OCI-LY1 (cell line): ENCODE measurements at regions not wholly inside any gene's neighbourhood (a gene's known extent, or its start where the extent isn't known, plus 50 kb on each side); places are given as distances from the start of the nearest gene placed in this dataset.

Experiments
- H2AFZ ChIP-seq: fragments of 200-600 bp; sonication (generic), shearing (Covaris generic); 2 replicates; pipeline ENCODE4 v1.6.0; 2014; ENCODE audit warnings: antibody characterized with exemption, mild to moderate bottlenecking, low read length
- H3F3A ChIP-seq: fragments of 200-600 bp; sonication (generic), shearing (Covaris generic); 2 replicates; pipeline ENCODE4 v1.6.0; 2014; ENCODE audit warnings: mild to moderate bottlenecking, antibody characterized with exemption, low read length, moderate library complexity; ENCODE audit not compliant: insufficient read depth
- H3K27ac ChIP-seq: fragments of 200-600 bp; sonication (generic); 2 replicates; pipeline ENCODE4 v1.5.1; 2014; ENCODE audit warnings: low read length, mixed run types, mild to moderate bottlenecking, low read depth; ENCODE audit not compliant: poor library complexity, severe bottlenecking
- H3K27me3 ChIP-seq: fragments of 200-600 bp; sonication (generic); 2 replicates; pipeline ENCODE4 v1.6.0; 2014; ENCODE audit warnings: antibody characterized with exemption, mild to moderate bottlenecking, low read length, moderate library complexity; ENCODE audit not compliant: insufficient read depth
- H3K36me3 ChIP-seq: fragments of 200-600 bp; sonication (generic); 2 replicates; pipeline ENCODE4 v1.6.1; 2014; ENCODE audit warnings: mild to moderate bottlenecking, antibody characterized with exemption, low read length, moderate library complexity, mixed read lengths; ENCODE audit not compliant: insufficient read depth
- H3K4me1 ChIP-seq: fragments of 200-600 bp; sonication (generic); 2 replicates; pipeline ENCODE4 v1.5.1; 2014; ENCODE audit warnings: mild to moderate bottlenecking, low read length, moderate library complexity; ENCODE audit not compliant: insufficient read depth, severe bottlenecking
- H3K4me2 ChIP-seq: fragments of 200-600 bp; sonication (generic), shearing (Covaris generic); 2 replicates; pipeline ENCODE4 v1.6.1; 2014; ENCODE audit warnings: low read length
- H3K4me3 ChIP-seq: fragments of 200-600 bp; sonication (generic); 2 replicates; pipeline ENCODE4 v1.5.1; 2014; ENCODE audit warnings: low read length, low read depth, mild to moderate bottlenecking, mixed read lengths; ENCODE audit not compliant: poor library complexity, severe bottlenecking
- H3K79me2 ChIP-seq: fragments of 200-600 bp; shearing (Covaris generic); 2 replicates; pipeline ENCODE4 v1.6.1; 2016; ENCODE audit warnings: mixed run types, low read length, mixed read lengths; ENCODE audit not compliant: insufficient read depth
- H3K9ac ChIP-seq: fragments of 200-600 bp; sonication (generic), shearing (Covaris generic); 2 replicates; pipeline ENCODE4 v1.6.1; 2014; ENCODE audit warnings: mild to moderate bottlenecking, low read length, mixed read lengths
- H3K9me2 ChIP-seq: fragments of 200-600 bp; sonication (generic), shearing (Covaris generic); 2 replicates; pipeline ENCODE4 v1.6.1; 2014; ENCODE audit warnings: low read depth, mild to moderate bottlenecking, low read length, mixed read lengths
- H3K9me3 ChIP-seq: fragments of 200-600 bp; shearing (Covaris generic); 2 replicates; pipeline ENCODE4 v1.6.1; 2014; ENCODE audit warnings: low read length, mixed read lengths
- H4K20me1 ChIP-seq: fragments of 200-600 bp; sonication (generic), shearing (Covaris generic); 2 replicates; pipeline ENCODE4 v1.6.0; 2016; ENCODE audit warnings: mild to moderate bottlenecking, low read length; ENCODE audit not compliant: insufficient read depth
- EZH2 ChIP-seq: fragments of 200-600 bp; sonication (generic), shearing (Covaris generic); IDR thresholded peaks from 2 replicates; pipeline ENCODE4 v1.8.0; 2017; ENCODE audit warnings: borderline replicate concordance, mixed run types, mild to moderate bottlenecking, antibody characterized with exemption, low read length, moderate library complexity, mixed read lengths
- TF ChIP-seq, protein P1 (sequence below): fragments of 200-600 bp; sonication (generic), shearing (Covaris generic); IDR thresholded peaks from 2 replicates; pipeline ENCODE4 v1.5.1; 2017; ENCODE audit warnings: mild to moderate bottlenecking, antibody characterized with exemption, low read length, moderate library complexity, mixed read lengths

DNA sequence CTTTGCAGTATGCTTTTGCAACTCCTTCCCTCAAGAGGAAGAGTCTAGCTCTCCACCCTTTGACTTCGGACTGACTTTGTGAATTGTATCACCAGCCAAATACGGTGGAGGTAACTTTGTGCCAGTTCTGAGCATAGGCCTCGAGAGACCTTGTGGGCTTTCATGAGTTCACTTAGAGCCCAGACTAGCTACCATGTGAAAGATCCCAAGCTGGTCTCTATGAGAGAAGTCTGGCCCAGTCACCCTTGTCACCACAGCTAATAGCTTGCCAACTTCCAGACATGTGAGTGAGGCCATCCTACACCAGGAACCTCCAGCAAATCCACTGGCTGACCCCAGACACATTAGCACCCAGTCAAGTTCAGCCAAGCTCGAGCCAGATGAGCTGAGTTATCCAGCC is 72.2 kb upstream of the EXOC4 start:
- no peaks in the 10 kb centered on the region for H3K27me3 ChIP-seq
- H3K9ac ChIP-seq = no peak overlapping the region
- H2AFZ ChIP-seq = no peak overlapping the region
- H3F3A ChIP-seq = no peaks in the 10 kb centered on the region
- no peak overlapping the region for H3K4me3 ChIP-seq
- no peaks in the 10 kb centered on the region for H3K4me1 ChIP-seq
- H3K27ac ChIP-seq = no peak overlapping the region
- no peaks in the 10 kb centered on the region for H3K9me2 ChIP-seq
- TF ChIP-seq, protein P1, sequence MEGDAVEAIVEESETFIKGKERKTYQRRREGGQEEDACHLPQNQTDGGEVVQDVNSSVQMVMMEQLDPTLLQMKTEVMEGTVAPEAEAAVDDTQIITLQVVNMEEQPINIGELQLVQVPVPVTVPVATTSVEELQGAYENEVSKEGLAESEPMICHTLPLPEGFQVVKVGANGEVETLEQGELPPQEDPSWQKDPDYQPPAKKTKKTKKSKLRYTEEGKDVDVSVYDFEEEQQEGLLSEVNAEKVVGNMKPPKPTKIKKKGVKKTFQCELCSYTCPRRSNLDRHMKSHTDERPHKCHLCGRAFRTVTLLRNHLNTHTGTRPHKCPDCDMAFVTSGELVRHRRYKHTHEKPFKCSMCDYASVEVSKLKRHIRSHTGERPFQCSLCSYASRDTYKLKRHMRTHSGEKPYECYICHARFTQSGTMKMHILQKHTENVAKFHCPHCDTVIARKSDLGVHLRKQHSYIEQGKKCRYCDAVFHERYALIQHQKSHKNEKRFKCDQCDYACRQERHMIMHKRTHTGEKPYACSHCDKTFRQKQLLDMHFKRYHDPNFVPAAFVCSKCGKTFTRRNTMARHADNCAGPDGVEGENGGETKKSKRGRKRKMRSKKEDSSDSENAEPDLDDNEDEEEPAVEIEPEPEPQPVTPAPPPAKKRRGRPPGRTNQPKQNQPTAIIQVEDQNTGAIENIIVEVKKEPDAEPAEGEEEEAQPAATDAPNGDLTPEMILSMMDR = no peak
- TF ChIP-seq EZH2 = no peak
- H4K20me1 ChIP-seq = no peaks in the 10 kb centered on the region
- no peaks in the 10 kb centered on the region for H3K9me3 ChIP-seq
- no peak overlapping the region for H3K4me2 ChIP-seq
- no peaks in the 10 kb centered on the region for H3K36me3 ChIP-seq
- no peaks in the 10 kb centered on the region for H3K79me2 ChIP-seq

DNA sequence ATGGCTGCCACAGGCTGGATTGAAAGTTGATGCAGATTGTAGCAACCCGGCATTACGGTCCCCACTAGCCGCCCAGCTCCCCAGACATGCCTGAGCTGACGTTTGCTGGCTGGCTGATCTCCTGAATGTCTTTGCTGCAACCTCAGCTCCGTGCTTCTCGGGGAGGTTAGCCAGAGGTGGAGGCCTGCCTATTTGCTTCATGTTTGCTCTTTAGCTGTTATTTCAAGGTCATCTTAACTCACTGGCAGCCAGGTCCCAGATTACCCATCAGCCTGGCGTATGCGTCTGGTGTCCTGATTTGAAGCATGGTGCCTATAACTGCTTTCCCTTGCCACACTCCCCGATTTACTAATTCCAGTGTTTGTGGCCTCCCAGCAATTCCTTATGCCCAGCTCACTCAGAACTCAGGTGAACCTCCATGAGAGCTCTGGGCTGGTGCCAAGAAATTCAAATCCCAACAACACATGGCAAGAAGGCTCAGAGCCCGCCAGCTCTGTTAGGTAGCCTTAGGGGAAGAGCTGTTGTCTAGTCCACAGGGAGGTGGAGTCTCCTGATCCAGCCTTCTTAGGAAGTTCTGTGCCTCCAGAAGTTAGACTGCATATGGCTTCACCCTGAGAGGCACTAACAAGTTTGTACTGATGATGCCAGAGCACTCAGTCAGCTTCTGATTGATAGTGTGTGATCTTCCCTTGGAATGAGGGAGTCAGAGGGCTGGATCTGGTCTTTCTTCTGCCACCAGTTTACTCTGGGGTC is 69.7 kb upstream of the EXOC4 start:
- Histone ChIP-seq H3K4me1 (no peaks in the 10 kb centered on the region), H3K27me3 (no peaks in the 10 kb centered on the region), H3K36me3 (no peaks in the 10 kb centered on the region), H3K9me3 (no peaks in the 10 kb centered on the region), H3K27ac (no peak overlapping the region), H3F3A (no peaks in the 10 kb centered on the region), H3K4me3 (no peak overlapping the region), H3K9me2 (no peaks in the 10 kb centered on the region), H3K9ac (no peak overlapping the region), H3K4me2 (no peak overlapping the region), H3K79me2 (no peaks in the 10 kb centered on the region), H2AFZ (no peak overlapping the region), H4K20me1 (no peaks in the 10 kb centered on the region)
- TF ChIP-seq, protein P1 = no peak
- no peak for TF ChIP-seq EZH2

DNA sequence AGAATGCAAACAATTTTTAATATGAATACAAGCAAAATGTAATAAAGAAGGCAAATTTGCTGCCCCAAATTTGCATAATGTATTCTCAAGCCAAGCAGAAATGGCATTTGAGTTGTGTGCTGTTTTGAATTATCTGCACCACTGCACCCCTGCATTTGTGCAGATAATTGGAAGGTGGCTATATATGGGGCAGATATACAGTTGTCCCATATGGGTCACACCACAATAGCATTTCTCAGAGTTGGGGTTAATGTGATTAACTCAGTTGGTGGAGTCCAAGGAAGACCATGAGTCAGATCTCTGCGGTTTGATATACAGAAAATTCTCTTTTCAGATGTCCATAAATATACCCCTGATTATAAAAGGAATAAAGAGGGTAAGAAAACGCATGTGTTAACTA is 68.9 kb upstream of the EXOC4 start:
- H3K9me3 ChIP-seq = no peaks in the 10 kb centered on the region
- no peak overlapping the region for H3K27ac ChIP-seq
- no peak overlapping the region for H3K4me2 ChIP-seq
- H4K20me1 ChIP-seq = no peaks in the 10 kb centered on the region
- no peaks in the 10 kb centered on the region for H3K79me2 ChIP-seq
- no peaks in the 10 kb centered on the region for H3K9me2 ChIP-seq
- no peak for TF ChIP-seq EZH2
- TF ChIP-seq, protein P1 = no peak
- H2AFZ ChIP-seq = no peak overlapping the region
- no peak overlapping the region for H3K4me3 ChIP-seq
- no peaks in the 10 kb centered on the region for H3K36me3 ChIP-seq
- no peak overlapping the region for H3K9ac ChIP-seq
- no peaks in the 10 kb centered on the region for H3K27me3 ChIP-seq
- no peaks in the 10 kb centered on the region for H3K4me1 ChIP-seq
- no peaks in the 10 kb centered on the region for H3F3A ChIP-seq
